ENCODE measurements at regions not wholly inside any gene's neighbourhood (a gene's known extent, or its start where the extent isn't known, plus 50 kb on each side); places are given as distances from the start of the nearest gene placed in this dataset.

DNA sequence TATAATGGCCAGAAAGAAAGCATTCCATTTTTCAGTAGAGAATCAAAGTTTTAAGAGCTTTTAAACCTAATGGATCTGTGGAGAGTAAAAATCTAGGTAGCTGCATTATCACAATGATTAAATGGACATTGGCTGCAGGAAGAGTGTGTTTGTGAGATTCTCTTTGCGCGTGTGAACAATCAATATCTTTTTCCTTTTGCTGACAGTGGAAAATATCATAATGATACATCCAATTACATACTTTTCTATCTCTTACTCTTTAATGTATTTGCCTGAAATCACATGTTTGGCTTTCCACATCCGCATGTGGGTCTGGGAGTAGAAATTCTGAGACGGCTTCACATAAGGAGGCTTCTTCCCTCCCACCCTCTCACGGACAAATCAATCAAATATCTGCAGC, 69.8 kb upstream of the DUSP22 start:
- TF ChIP-seq POLR2A (IDR thresholded peaks at IDR 0.05) = no peak
- TF ChIP-seq CTCF (IDR thresholded peaks at IDR 0.05) = no peak
- no peak for TF ChIP-seq EP300 (IDR thresholded peaks at IDR 0.05)
